SK-N-SH (cell line): ENCODE measurements at regions not wholly inside any gene's neighbourhood (a gene's known extent, or its start where the extent isn't known, plus 50 kb on each side); places are given as distances from the start of the nearest gene placed in this dataset.

Experiments
- CTCF ChIP-seq: fragments of 200-600 bp; sonication (generic); IDR thresholded peaks from 2 replicates; pipeline ENCODE4 v1.6.1; 2017; ENCODE audit warnings: antibody characterized with exemption, mild to moderate bottlenecking, moderate library complexity
- ELF1 ChIP-seq: IDR thresholded peaks from 2 replicates; pipeline ENCODE4 v1.4.0; 2012
- EP300 ChIP-seq, 2 experiments: IDR thresholded peaks; 2 replicates each; pipeline versions ENCODE4 v1.4.0 to v1.6.1; 2012; ENCODE audit warnings: borderline replicate concordance in 1 of 2, low read depth in 1 of 2, low read length in 1 of 2
- EZH2phosphoT487 ChIP-seq: fragments of 200-600 bp; sonication (generic); IDR thresholded peaks from 2 replicates; pipeline ENCODE4 v1.6.1; 2017; ENCODE audit warnings: low read depth, mixed run types, mild to moderate bottlenecking, antibody characterized with exemption, moderate library complexity, borderline replicate concordance
- FOSL2 ChIP-seq: IDR thresholded peaks from 2 replicates; pipeline ENCODE4 v1.4.0; 2012; ENCODE audit warnings: low read depth, mild to moderate bottlenecking, moderate library complexity, borderline replicate concordance
- FOXJ3 ChIP-seq: sonication (generic); formaldehyde crosslinking; IDR thresholded peaks from 2 replicates; pipeline ENCODE4 v1.5.1; 2020; ENCODE audit warnings: mild to moderate bottlenecking, missing genetic modification reagents
- MEF2A ChIP-seq: IDR thresholded peaks from 2 replicates; pipeline ENCODE4 v1.4.0; 2012; ENCODE audit warnings: low read depth, borderline replicate concordance
- MXI1 ChIP-seq: IDR thresholded peaks from 2 replicates; pipeline ENCODE4 v1.6.1; 2012; ENCODE audit warnings: mild to moderate bottlenecking, low read depth, low read length, improper control_type of control experiment
- NFIC ChIP-seq: IDR thresholded peaks from 2 replicates; pipeline ENCODE4 v1.4.0; 2012; ENCODE audit warnings: borderline replicate concordance
- NRF1 ChIP-seq: IDR thresholded peaks from 2 replicates; pipeline ENCODE4 v1.6.1; 2012; ENCODE audit warnings: low read depth, mild to moderate bottlenecking, low read length
- PBX3 ChIP-seq: IDR thresholded peaks from 2 replicates; pipeline ENCODE4; 2012
- POLR2AphosphoS5 ChIP-seq: IDR thresholded peaks from 2 replicates; pipeline ENCODE4 v1.6.1; 2012; ENCODE audit warnings: low read depth, low read length
- RFX5 ChIP-seq: IDR thresholded peaks from 2 replicates; pipeline ENCODE4 v1.6.1; 2012; ENCODE audit warnings: mild to moderate bottlenecking, improper control_type of control experiment, low read length
- YY1 ChIP-seq: IDR thresholded peaks from 2 replicates; pipeline ENCODE4 v1.4.0; 2012; ENCODE audit warnings: low read depth, mild to moderate bottlenecking

GRCh38 chr1:80072563-80072962, 1066.0 kb upstream of the ADGRL4 start:
- TF ChIP-seq ELF1: no peak
- TF ChIP-seq RFX5: no peak
- no peak for TF ChIP-seq YY1
- TF ChIP-seq PBX3: no peak
- no peak for TF ChIP-seq NRF1
- TF ChIP-seq FOXJ3: no peak
- TF ChIP-seq CTCF: no peak
- TF ChIP-seq MEF2A: no peak
- no peak for TF ChIP-seq POLR2AphosphoS5
- no peak for TF ChIP-seq EZH2phosphoT487
- TF ChIP-seq NFIC: no peak
- no peak for TF ChIP-seq EP300 (IDR thresholded peaks at IDR 0.05; ENCODE audit: borderline replicate concordance in 1 of 2, low read depth in 1 of 2, low read length in 1 of 2)
- TF ChIP-seq MXI1: no peak
- no peak for TF ChIP-seq FOSL2
